ENCODE measurements at regions not wholly inside any gene's neighbourhood (a gene's known extent, or its start where the extent isn't known, plus 50 kb on each side); places are given as distances from the start of the nearest gene placed in this dataset.

- no peak for TF ChIP-seq CTCF (IDR thresholded peaks at IDR 0.05; ENCODE audit: low read depth, low read length)
- no peak for DNase-seq (ENCODE audit: extremely low read depth, low read depth)
Observed at GRCh38 chr9:129283705-129284606, 105.9 kb upstream of the IER5L start.

GRCh38 chr9:129283291-129283691 is 105.2 kb upstream of the IER5L start:
- no peak for DNase-seq (ENCODE audit: extremely low read depth, low read depth)
- TF ChIP-seq CTCF (IDR thresholded peaks at IDR 0.05; ENCODE audit: low read depth, low read length), result no peak

- TF ChIP-seq CTCF (IDR thresholded peaks at IDR 0.05; ENCODE audit: low read depth, low read length), result no peak
- DNase-seq (ENCODE audit: extremely low read depth, low read depth), result no peak
Observed at GRCh38 chr9:129282731-129283211, 104.7 kb upstream of the IER5L start.

GRCh38 chr9:129282272-129282671 is 104.2 kb upstream of the IER5L start:
- DNase-seq (ENCODE audit: extremely low read depth, low read depth), result no peak
- TF ChIP-seq CTCF (IDR thresholded peaks at IDR 0.05; ENCODE audit: low read depth, low read length), result no peak

GRCh38 chr9:129281506-129282145 is 103.6 kb upstream of the IER5L start:
- no peak for TF ChIP-seq CTCF (IDR thresholded peaks at IDR 0.05; ENCODE audit: low read depth, low read length)
- no peak for DNase-seq (ENCODE audit: extremely low read depth, low read depth)

GRCh38 chr9:129280623-129281271 is 102.7 kb upstream of the IER5L start:
- no peak for DNase-seq (ENCODE audit: extremely low read depth, low read depth)
- TF ChIP-seq CTCF (IDR thresholded peaks at IDR 0.05; ENCODE audit: low read depth, low read length), result no peak

GRCh38 chr9:129280236-129280622 is 102.2 kb upstream of the IER5L start:
- TF ChIP-seq CTCF (IDR thresholded peaks at IDR 0.05; ENCODE audit: low read depth, low read length), result no peak
- no peak for DNase-seq (ENCODE audit: extremely low read depth, low read depth)

Measured in AG09319 (cell line).